ENCODE measurements at regions not wholly inside any gene's neighbourhood (a gene's known extent, or its start where the extent isn't known, plus 50 kb on each side); places are given as distances from the start of the nearest gene placed in this dataset.

DNA sequence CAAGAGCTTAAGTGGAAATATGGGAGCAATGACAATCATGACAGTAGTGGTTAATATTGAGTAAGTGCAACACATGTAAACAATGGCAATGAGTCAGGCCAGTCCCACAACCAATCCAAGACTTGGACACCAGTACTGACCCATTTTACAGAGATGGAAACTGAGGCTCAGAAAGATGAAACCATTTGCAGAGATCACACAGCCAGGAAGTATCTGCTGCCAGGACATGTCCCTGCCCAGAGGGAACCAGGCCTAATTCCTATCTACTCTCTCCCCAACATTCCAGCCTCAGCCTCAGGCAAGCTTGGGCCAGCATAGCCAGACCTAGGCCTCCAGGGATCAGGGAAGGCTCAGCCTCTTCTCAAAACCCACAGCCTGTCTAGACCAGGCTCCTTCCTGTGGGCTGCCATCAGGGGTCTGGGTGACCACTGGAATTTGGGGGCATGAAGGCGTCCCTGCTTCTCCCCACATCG is 395.1 kb downstream of the MN1 start:
- DNase-seq (ENCODE audit: low spot score in 2 of 2), result no peak
- no peak overlapping the region for H3K4me3 ChIP-seq
- TF ChIP-seq, protein P1, sequence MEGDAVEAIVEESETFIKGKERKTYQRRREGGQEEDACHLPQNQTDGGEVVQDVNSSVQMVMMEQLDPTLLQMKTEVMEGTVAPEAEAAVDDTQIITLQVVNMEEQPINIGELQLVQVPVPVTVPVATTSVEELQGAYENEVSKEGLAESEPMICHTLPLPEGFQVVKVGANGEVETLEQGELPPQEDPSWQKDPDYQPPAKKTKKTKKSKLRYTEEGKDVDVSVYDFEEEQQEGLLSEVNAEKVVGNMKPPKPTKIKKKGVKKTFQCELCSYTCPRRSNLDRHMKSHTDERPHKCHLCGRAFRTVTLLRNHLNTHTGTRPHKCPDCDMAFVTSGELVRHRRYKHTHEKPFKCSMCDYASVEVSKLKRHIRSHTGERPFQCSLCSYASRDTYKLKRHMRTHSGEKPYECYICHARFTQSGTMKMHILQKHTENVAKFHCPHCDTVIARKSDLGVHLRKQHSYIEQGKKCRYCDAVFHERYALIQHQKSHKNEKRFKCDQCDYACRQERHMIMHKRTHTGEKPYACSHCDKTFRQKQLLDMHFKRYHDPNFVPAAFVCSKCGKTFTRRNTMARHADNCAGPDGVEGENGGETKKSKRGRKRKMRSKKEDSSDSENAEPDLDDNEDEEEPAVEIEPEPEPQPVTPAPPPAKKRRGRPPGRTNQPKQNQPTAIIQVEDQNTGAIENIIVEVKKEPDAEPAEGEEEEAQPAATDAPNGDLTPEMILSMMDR (IDR thresholded peaks at IDR 0.05), result no peak

DNA sequence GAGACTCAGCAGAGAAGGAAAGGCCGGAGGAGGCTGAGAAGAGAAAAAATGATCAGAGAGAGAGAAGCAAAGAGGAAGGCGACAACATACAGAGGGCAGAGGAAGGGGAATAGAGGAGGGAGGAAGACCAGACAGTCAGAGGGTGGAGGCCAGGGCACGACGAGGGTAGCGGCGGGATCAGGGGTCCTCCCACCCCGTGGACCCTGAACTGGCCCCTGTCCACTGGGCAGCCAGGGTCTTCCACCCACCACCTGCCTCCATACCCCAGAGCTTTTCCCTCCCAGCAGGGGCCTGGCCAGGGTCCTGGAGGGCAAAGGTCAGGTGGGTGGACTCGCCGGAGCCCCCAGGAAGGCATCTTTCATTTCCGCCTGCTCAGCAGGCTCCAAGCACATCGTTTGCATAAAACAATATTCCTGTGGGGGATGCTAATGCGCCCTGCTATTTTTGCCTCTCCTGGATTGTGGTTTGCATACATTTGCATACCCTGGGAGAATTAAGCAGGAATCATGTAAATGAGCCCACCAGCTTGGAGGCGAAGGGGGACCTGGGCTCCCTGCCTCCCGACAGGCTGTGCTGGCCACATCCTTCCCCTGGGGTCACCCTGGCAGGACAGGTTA is 394.1 kb downstream of the MN1 start:
- Histone ChIP-seq H3K4me1 (no peaks in the 10 kb centered on the region), H3K36me3 (no peaks in the 10 kb centered on the region), H3K27me3 (no peaks in the 10 kb centered on the region), H3K4me3 (no peak overlapping the region), H3K9me3 (no peaks in the 10 kb centered on the region), H3K27ac (no peak overlapping the region)
- intact Hi-C loops (cut with DNase I), result loop anchor here (2.0 kb wide), 1 partner anchor 397 kb away; no protein-coding TSS in a partner anchor
- TF ChIP-seq, protein P1 (IDR thresholded peaks at IDR 0.05), result no peak
- DNase-seq (ENCODE audit: low spot score in 2 of 2), result no peak

More for the DNA sequence above, 395.1 kb downstream of the MN1 start:
- no peaks in the 10 kb centered on the region for H3K36me3 ChIP-seq
- intact Hi-C loops (cut with DNase I), result loop anchor here (2.0 kb wide), 1 partner anchor 398 kb away; no protein-coding TSS in a partner anchor
- no peaks in the 10 kb centered on the region for H3K9me3 ChIP-seq
- H3K27me3 ChIP-seq, result no peaks in the 10 kb centered on the region
- no peaks in the 10 kb centered on the region for H3K4me1 ChIP-seq
- no peak overlapping the region for H3K27ac ChIP-seq

- no peaks in the 10 kb centered on the region for H3K27me3 ChIP-seq
- H3K36me3 ChIP-seq, result no peaks in the 10 kb centered on the region
- no peaks in the 10 kb centered on the region for H3K9me3 ChIP-seq
- no peak overlapping the region for H3K27ac ChIP-seq
- TF ChIP-seq, protein P1 (IDR thresholded peaks at IDR 0.05), result no peak
- H3K4me3 ChIP-seq, result no peak overlapping the region
- intact Hi-C loops (cut with DNase I), result no loop called here
- no peak for DNase-seq (ENCODE audit: low spot score in 2 of 2)
- no peaks in the 10 kb centered on the region for H3K4me1 ChIP-seq
These were observed 393.5 kb downstream of the MN1 start for GRCh38 chr22:27408068-27408467.

GRCh38 chr22:27409299-27409698 is 392.3 kb downstream of the MN1 start:
- no peaks in the 10 kb centered on the region for H3K27me3 ChIP-seq
- H3K4me3 ChIP-seq, result no peak overlapping the region
- no peak overlapping the region for H3K27ac ChIP-seq
- intact Hi-C loops (cut with DNase I), result no loop called here
- H3K9me3 ChIP-seq, result no peaks in the 10 kb centered on the region
- no peaks in the 10 kb centered on the region for H3K4me1 ChIP-seq
- DNase-seq (ENCODE audit: low spot score in 2 of 2), result no peak
- no peaks in the 10 kb centered on the region for H3K36me3 ChIP-seq
- TF ChIP-seq, protein P1 (IDR thresholded peaks at IDR 0.05), result no peak

DNA sequence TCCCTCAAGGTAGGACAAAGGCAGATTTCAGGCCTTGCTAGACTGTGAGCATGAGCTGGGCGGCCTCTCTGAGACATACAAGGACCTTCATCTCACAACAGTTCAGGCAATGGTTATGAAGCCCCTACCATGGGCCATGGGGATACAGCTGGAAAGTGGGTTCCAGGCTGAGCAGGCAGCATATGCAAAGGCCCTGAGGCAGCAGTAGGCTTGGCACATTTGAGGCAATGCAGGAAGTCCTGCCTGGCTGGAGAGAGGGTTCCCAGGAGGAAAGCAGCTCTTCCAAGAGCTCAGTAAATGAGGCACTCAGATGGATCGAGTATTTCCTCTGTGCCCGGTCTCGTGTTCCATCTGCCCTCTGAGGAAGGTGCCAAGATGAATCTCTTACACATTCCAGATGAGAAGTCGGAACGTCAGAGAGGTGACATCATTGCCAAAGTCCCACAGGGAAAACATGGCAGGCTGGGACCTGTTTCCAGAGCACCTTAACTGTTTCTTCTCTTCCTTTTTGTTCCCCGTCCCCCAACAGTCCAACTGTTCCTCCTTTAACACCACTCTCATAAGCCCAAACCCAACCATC is 388.6 kb downstream of the MN1 start:
- no peak for DNase-seq (ENCODE audit: low spot score in 2 of 2)
- H3K36me3 ChIP-seq, result no peaks in the 10 kb centered on the region
- peaks cover 0 to 5% of the 10 kb centered on the region in 2 donors for H3K4me1 ChIP-seq
- H3K27ac ChIP-seq, result no peak overlapping the region
- intact Hi-C loops (cut with DNase I), result no loop called here
- no peak overlapping the region for H3K4me3 ChIP-seq
- TF ChIP-seq, protein P1 (IDR thresholded peaks at IDR 0.05), result no peak
- H3K9me3 ChIP-seq, result no peaks in the 10 kb centered on the region
- H3K27me3 ChIP-seq, result no peaks in the 10 kb centered on the region
